H7 (cell line): ENCODE measurements at regions not wholly inside any gene's neighbourhood (a gene's known extent, or its start where the extent isn't known, plus 50 kb on each side); places are given as distances from the start of the nearest gene placed in this dataset.
"Not testable (repeated sequence)": the region's sequence is repeated elsewhere in the genome, so short reads cannot be mapped to it uniquely, and the experiment has no call there.

ENCODE experiments used
- DNase-seq: peaks from one replicate; pipeline ENCODE4 v3.0.0; 2012
- H3K27me3 ChIP-seq: 2 replicates; pipeline ENCODE4 v1.6.0; 2011; ENCODE audit warnings: mild to moderate bottlenecking, low read length; ENCODE audit not compliant: control insufficient read depth, insufficient read depth
- H3K36me3 ChIP-seq: replicated peaks from 2 replicates; pipeline ENCODE4 v1.5.1; 2011; ENCODE audit warnings: low read length; ENCODE audit not compliant: control insufficient read depth, insufficient read depth
- H3K4me3 ChIP-seq: 2 replicates; pipeline ENCODE4 v1.5.1; 2011; ENCODE audit warnings: low read depth, mild to moderate bottlenecking, control low read depth, low read length, moderate library complexity; ENCODE audit not compliant: insufficient read depth

DNA sequence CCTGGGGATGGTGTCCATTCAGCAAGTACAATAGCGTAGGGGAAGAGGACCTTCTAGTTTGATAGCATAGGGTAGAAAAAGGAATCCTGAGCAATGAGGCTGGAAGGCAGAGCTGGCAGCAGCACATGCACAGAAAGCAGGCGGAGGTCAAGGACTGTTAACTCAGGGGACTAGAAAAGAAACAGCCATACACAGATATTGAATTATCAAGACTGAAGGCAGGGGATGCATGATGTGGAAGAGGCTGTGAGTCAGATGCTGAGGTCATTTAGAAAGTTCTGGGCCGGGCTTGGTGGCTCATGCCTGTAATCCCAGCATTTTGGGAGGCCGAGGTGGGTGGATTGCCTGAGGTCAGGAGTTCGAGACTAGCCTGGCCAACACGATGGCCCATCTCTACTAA is 65.6 kb downstream of the OPTC start:
- Histone ChIP-seq H3K4me3 (no peak overlapping the region), H3K27me3 (no peaks in the 10 kb centered on the region), H3K36me3 (no peaks in the 10 kb centered on the region)
- no peak for DNase-seq

DNA sequence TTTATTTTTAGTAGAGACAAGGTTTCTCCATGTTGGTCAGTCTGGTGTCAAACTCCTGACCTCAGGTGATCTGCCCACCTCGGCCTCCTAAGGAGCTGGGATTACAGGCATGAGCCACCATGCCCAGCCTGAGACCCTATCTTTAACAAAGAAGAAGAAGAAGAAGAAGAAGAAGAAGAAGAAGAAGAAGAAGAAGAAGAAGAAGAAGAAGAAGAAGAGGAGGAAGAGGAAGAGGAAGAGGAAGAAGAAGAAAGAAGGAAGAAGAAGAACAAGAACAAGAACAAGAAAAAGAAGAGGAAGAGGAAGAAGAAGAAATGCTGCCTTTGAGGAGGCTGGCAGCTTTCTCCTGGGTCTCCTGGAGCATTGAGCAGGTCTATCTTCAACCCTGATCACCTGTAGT is 64.9 kb upstream of the ATP2B4 start:
- not testable (repeated sequence) for H3K36me3 ChIP-seq, DNase-seq, H3K27me3 ChIP-seq, H3K4me3 ChIP-seq

DNA sequence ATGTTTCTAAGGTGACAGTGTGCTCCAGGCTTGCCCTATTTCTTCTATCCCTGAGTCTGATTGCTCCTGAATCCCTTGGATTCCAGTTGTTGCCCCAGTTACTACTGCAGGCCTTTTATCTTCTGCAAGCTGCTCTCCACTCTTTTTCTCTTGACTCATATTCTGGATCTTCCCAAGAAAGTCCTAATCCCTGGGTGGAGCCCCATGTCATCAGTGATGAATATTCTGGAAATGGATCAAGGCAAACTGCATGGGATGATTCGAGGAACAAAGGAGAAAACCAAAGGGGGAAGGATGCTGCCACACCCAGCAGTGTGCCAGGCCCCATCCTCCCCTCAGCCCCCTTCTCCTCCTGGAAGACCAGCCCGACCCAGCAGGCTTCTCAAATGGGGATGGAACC is 63.3 kb upstream of the ATP2B4 start:
- no peak for DNase-seq
- no peaks in the 10 kb centered on the region for H3K36me3 ChIP-seq
- no peaks in the 10 kb centered on the region for H3K27me3 ChIP-seq
- no peak overlapping the region for H3K4me3 ChIP-seq

DNA sequence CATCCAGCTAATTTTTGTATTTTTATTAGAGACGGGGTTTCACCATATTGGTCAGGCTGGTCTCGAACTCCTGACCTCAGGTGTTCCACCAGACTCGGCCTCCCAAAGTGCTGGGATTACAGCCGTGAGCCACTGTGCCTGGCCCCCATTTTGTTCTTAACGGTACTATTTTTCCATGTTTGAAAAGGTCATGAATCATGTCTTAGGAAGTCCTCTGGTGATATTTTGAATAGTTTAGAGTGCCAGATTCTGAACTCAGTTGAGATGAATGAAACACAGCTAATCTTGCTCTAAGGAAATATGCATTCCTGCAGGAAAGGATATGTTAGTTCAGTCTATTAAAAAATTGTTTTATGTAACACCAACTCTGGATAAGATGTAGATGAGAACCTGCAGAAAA is 62.6 kb upstream of the ATP2B4 start:
- H3K27me3 ChIP-seq: no peaks in the 10 kb centered on the region; the same call in 1 of the 2 replicates
- no peak for DNase-seq
- no peak overlapping the region for H3K4me3 ChIP-seq
- no peaks in the 10 kb centered on the region for H3K36me3 ChIP-seq

DNA sequence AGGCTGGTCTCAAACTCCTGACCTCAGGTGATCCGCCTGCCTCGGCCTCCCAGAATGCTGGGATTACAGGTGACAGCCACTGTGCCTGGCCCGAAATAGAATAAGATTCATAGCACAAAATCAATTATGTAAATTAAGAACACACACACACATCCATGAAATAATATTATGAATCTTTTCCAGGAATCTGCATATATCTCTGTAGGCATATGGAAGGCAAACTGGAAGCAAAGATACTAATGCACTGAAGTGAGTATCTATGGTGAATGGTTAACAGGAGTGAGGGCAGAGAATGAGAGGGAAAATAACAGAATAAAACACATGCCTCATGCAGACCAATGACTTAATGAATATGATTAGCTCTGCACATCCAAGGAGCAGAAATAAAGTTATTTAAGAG is 61.6 kb upstream of the ATP2B4 start:
- H3K36me3 ChIP-seq: no peaks in the 10 kb centered on the region
- no peak overlapping the region for H3K4me3 ChIP-seq
- H3K27me3 ChIP-seq: no peaks in the 10 kb centered on the region; the same call in 1 of the 2 replicates
- no peak for DNase-seq

DNA sequence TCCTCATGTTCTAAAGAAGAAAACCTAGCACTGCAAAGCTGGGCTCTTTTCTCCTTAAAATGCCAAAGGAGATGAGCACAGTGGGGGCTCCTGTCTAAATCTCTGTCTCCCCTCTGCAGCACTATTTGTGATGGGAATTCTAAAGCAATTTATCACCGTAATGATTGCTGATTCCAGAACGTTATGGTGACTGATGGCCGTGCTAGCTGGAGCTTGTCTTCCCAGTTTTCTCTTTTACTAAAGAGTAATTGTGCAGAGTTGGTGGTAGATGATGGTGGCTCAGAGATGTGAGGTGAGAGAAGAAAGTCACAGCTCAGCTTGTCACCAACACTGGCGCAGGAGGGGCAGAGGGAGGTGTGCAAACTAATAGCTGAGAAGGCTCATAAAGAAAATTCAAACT is 60.7 kb upstream of the ATP2B4 start:
- no peaks in the 10 kb centered on the region for H3K36me3 ChIP-seq
- no peak for DNase-seq
- H3K4me3 ChIP-seq: no peak overlapping the region
- H3K27me3 ChIP-seq: no peaks in the 10 kb centered on the region; the same call in 1 of the 2 replicates

DNA sequence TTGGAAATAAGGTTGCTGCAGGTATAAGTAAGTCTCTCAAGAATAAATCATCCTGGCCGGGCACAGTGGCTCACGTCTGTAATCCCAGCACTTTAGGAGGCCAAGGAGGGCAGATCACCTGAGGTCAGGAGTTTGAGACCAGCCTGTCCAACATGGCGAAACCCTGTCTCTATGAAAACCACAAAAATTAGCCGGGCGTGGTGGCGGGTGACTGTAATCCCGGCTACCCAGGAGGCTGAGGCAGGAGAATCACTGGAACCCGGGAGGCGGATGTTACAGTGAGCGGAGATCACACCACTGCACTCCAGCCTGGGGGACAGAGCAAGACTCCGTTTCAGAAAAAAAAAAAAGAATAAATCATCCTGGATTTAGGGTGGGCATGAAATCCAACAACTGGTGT is 59.7 kb upstream of the ATP2B4 start:
- H3K36me3 ChIP-seq, H3K27me3 ChIP-seq, DNase-seq, H3K4me3 ChIP-seq: not testable (repeated sequence)

DNA sequence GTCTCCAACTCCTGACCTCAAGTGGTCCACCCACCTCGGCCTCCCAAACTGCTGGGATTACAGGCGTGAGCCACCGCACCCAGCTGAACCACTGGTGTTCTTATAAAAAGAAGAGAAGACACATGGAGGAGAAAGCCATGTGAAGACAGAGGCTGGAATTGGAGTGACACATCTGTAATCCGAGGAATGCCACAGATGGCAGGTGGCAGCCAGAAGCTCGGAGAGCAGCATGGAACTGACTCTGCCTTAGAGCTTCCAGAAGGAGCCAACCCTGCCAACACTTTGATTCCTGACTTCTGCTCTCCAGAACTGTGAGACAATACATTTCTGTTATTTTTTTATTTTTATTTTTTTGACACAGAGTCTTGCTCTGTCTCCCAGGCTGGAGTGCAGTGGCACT is 59.0 kb upstream of the ATP2B4 start:
- H3K27me3 ChIP-seq: no peaks in the 10 kb centered on the region; the same call in 1 of the 2 replicates
- H3K36me3 ChIP-seq: no peaks in the 10 kb centered on the region
- H3K4me3 ChIP-seq: no peak overlapping the region
- DNase-seq: no peak

DNA sequence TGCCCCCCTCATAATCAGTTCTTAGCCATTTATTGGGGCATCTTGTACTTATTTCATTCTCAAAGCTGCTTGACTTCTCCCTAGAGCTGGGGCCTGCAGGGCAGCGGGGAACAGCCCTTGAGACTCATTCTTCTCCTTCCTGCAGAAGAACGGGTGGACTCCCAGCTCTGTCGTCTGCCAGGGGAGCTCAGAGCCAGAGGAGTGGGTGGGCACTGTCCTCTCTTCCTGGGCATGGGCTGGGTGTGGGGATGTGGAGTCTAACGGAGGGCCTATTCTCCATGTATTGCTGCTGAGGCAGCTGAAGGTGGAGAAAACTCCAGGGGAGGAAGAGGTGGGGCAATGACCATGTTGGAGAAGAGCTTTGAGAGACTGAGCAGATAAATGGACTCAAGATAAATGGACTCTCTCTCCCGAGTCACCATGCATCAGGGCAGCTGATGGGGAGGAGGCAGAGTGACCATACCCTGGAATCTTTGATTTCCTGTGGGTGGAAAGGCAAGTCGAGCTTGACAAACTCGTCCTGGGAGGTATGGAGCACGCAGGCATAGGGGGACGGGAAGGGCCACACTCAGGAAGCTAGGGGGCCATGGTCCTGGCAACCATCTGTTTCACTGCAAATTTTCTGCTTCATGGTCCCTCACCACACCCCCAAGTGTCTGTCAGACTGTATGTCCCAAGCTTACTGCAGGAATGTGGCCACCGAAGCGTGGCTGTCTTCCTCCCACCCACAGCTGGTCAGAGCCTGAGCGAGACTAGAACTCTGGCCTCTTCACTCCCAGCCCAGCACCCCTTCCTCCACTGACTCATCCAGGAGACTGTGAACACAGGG is 56.9 kb upstream of the ATP2B4 start:
- DNase-seq: no peak
- Histone ChIP-seq H3K27me3 (no peaks in the 10 kb centered on the region; the same call in 1 of the 2 replicates), H3K36me3 (no peaks in the 10 kb centered on the region), H3K4me3 (no peak overlapping the region)

DNA sequence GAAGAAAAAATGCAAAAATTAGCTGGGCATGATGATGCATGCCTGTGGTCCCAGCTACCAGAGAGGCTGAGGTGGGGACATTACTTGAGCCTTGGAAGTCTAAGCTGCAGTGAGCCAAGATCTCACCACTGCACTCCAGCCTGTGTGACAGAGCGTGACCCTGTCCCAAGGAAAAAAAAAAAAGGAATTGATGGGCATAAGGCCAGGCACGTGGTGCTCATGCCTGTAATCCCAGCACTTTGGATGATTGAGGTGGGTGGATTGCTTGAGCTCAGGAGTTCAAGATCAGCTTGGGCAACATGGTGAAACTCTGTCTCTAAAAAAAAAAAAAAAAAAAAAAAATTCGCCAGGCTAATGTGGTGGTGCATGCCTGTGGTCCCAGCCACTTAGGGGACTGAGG is 55.8 kb upstream of the ATP2B4 start:
- Histone ChIP-seq H3K27me3 (no peaks in the 10 kb centered on the region; the same call in 1 of the 2 replicates), H3K36me3 (no peaks in the 10 kb centered on the region), H3K4me3 (no peak overlapping the region)
- DNase-seq: no peak

DNA sequence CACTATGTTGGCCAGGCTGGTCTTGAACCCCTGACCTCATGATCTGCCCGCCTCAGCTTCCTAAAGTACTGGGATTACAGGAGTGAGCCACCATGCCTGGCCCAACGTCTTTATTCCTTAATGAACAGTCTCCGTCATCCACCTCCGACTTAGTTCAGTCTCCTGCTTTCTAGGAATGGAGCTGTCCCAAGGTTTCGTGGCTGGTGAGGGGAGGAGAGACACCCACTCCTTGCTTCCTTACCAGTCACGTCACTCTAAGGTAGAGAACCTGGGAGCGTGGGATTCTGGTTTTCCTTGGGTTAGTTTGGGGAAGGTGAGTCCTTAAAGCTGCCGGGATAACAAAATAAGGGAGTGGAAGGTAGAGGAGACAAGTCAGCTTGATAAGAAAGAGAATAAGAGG is 55.0 kb upstream of the ATP2B4 start:
- Histone ChIP-seq H3K4me3 (no peak overlapping the region), H3K27me3 (no peaks in the 10 kb centered on the region; the same call in 1 of the 2 replicates), H3K36me3 (no peaks in the 10 kb centered on the region)
- no peak for DNase-seq

DNA sequence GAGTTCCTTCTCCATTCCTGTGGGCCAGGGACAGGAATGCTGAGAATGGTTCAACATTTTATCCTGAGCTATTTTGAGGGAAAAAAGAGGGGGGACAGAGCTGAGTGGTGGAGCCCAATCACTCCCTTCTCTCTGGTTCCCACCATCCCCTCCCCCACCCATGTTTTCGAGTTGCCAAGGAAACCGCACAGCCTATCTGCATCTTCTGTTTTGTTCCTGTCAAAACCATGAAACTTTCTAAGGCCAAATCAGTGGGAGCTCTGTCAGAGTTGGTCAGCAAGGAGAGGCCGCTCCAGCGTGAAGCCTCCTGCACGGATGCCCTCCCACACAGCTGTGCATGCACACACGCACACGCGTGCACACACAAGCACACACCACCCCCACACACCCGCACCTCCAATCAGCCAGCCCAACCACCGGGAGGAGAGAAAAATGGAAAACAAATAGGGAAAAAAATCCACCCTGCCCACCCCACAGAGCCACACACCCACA is 54.5 kb upstream of the ATP2B4 start:
- no peaks in the 10 kb centered on the region; the same call in 1 of the 2 replicates for H3K27me3 ChIP-seq
- peak; percentile 85 for DNase-seq
- no peak overlapping the region for H3K4me3 ChIP-seq
- no peaks in the 10 kb centered on the region for H3K36me3 ChIP-seq

DNA sequence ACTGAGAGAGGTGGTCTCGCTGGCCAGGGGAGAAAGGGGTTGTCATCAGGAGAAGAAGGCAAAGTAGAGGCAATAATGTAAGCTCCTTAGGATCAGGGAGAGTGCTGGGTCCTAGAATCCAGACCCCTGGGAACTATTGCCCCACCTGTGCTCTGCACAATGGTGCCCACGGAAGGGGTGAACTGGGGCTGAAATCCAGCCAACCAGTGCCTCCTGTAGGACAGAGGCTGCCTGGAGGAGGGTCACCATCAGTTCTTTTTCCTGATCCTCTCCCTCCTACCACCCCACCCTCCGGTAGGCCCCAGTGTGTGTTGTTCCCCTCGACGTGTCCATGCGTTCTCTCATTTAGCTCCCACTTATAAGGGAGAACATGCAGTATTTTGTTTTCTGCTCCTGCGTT is 52.9 kb upstream of the ATP2B4 start:
- Histone ChIP-seq H3K36me3 (no peaks in the 10 kb centered on the region), H3K4me3 (no peak overlapping the region), H3K27me3 (peaks cover 2% of the 10 kb centered on the region; the same call in 1 of the 2 replicates)
- DNase-seq: no peak
